ENCODE measurements at regions not wholly inside any gene's neighbourhood (a gene's known extent, or its start where the extent isn't known, plus 50 kb on each side); places are given as distances from the start of the nearest gene placed in this dataset.

- Histone ChIP-seq H3K4me1 (ENCODE audit: control insufficient read depth, insufficient read depth, low read length) (peaks cover 12% of the 10 kb centered on the region), H3K9me3 (ENCODE audit: control insufficient read depth, low read length) (no peaks in the 10 kb centered on the region), H3K27ac (ENCODE audit: low read length) (peak overlapping the region; percentile 90), H3K27me3 (ENCODE audit: control insufficient read depth, insufficient read depth) (no peaks in the 10 kb centered on the region), H3K4me3 (ENCODE audit: low read length) (no peak overlapping the region)
- ATAC-seq (peak; percentile 76 to 79), DNase-seq (peak in 2 of 3 donors; percentile 54 to 76)
- intact Hi-C loops (cut with DNase I) = no loop called here
- WGBS = 33% methylated on average over 5 of the region's 5 CpGs
Measured at GRCh38 chr9:570187-570586, 271.3 kb upstream of the DMRT1 start.

GRCh38 chr9:571066-571465 is 270.4 kb upstream of the DMRT1 start:
- ATAC-seq (peak; percentile 69 to 83), DNase-seq (no peak)
- Histone ChIP-seq H3K4me1 (ENCODE audit: control insufficient read depth, insufficient read depth, low read length) (peaks cover 12% of the 10 kb centered on the region), H3K27ac (ENCODE audit: low read length) (peak overlapping the region; percentile 99), H3K4me3 (ENCODE audit: low read length) (no peak overlapping the region), H3K9me3 (ENCODE audit: control insufficient read depth, low read length) (no peaks in the 10 kb centered on the region), H3K27me3 (ENCODE audit: control insufficient read depth, insufficient read depth) (no peaks in the 10 kb centered on the region)
- WGBS = 15% methylated on average over 3 of the region's 3 CpGs
- intact Hi-C loops (cut with DNase I) = no loop called here

- ATAC-seq (no peak), DNase-seq (no peak)
- no peaks in the 10 kb centered on the region for H3K9me3 ChIP-seq (ENCODE audit: control insufficient read depth, low read length)
- no peak overlapping the region for H3K4me3 ChIP-seq (ENCODE audit: low read length)
- WGBS = 88% methylated on average over 2 of the region's 2 CpGs
- peak overlapping the region; percentile 75 for H3K27ac ChIP-seq (ENCODE audit: low read length)
- H3K27me3 ChIP-seq (ENCODE audit: control insufficient read depth, insufficient read depth) = no peaks in the 10 kb centered on the region
- intact Hi-C loops (cut with DNase I) = no loop called here
- H3K4me1 ChIP-seq (ENCODE audit: control insufficient read depth, insufficient read depth, low read length) = peaks cover 14% of the 10 kb centered on the region
Measured at GRCh38 chr9:571741-572140, 269.8 kb upstream of the DMRT1 start.

- ATAC-seq (peak; percentile 32 to 44), DNase-seq (no peak)
Measured at GRCh38 chr9:573691-574410, 267.6 kb upstream of the DMRT1 start.

GRCh38 chr9:575139-575538 is 266.4 kb upstream of the DMRT1 start:
- intact Hi-C loops (cut with DNase I) = no loop called here
- Histone ChIP-seq H3K4me1 (ENCODE audit: control insufficient read depth, insufficient read depth, low read length) (peaks cover 9% of the 10 kb centered on the region), H3K9me3 (ENCODE audit: control insufficient read depth, low read length) (no peaks in the 10 kb centered on the region), H3K27ac (ENCODE audit: low read length) (peak overlapping the region; percentile 77), H3K4me3 (ENCODE audit: low read length) (no peak overlapping the region), H3K27me3 (ENCODE audit: control insufficient read depth, insufficient read depth) (no peaks in the 10 kb centered on the region)
- DNase-seq (no peak), ATAC-seq (peak; percentile 31 to 36)
- 56% methylated on average over 1 of the region's 1 CpG for WGBS

More at GRCh38 chr9:573691-574410, 267.6 kb upstream of the DMRT1 start:
- WGBS = 51% methylated on average over 10 of the region's 10 CpGs
- H3K27me3 ChIP-seq (ENCODE audit: control insufficient read depth, insufficient read depth) = no peaks in the 10 kb centered on the region
- H3K4me1 ChIP-seq (ENCODE audit: control insufficient read depth, insufficient read depth, low read length) = peaks cover 13% of the 10 kb centered on the region
- intact Hi-C loops (cut with DNase I) = no loop called here
- no peak overlapping the region for H3K4me3 ChIP-seq (ENCODE audit: low read length)
- H3K27ac ChIP-seq (ENCODE audit: low read length) = peak overlapping the region; percentile 96
- H3K9me3 ChIP-seq (ENCODE audit: control insufficient read depth, low read length) = no peaks in the 10 kb centered on the region

GRCh38 chr9:580652-581342 is 260.7 kb upstream of the DMRT1 start:
- intact Hi-C loops (cut with DNase I) = no loop called here
- 96% methylated on average over 39 of the region's 39 CpGs for WGBS
- Histone ChIP-seq H3K9me3 (ENCODE audit: control insufficient read depth, low read length) (no peaks in the 10 kb centered on the region), H3K27me3 (ENCODE audit: control insufficient read depth, insufficient read depth) (no peaks in the 10 kb centered on the region), H3K27ac (ENCODE audit: low read length) (no peak overlapping the region), H3K4me1 (ENCODE audit: control insufficient read depth, insufficient read depth, low read length) (peaks cover 2% of the 10 kb centered on the region), H3K4me3 (ENCODE audit: low read length) (no peak overlapping the region)
- DNase-seq (peak in 1 of 3 donors; percentile 49), ATAC-seq (peak; percentile 24 to 39)

- no peak overlapping the region for H3K4me3 ChIP-seq (ENCODE audit: low read length)
- intact Hi-C loops (cut with DNase I) = no loop called here
- WGBS = 82% methylated on average over 7 of the region's 7 CpGs
- H3K4me1 ChIP-seq (ENCODE audit: control insufficient read depth, insufficient read depth, low read length) = peaks cover 1% of the 10 kb centered on the region
- no peaks in the 10 kb centered on the region for H3K9me3 ChIP-seq (ENCODE audit: control insufficient read depth, low read length)
- ATAC-seq (peak in 1 of 2 donors; percentile 16), DNase-seq (no peak)
- no peak overlapping the region for H3K27ac ChIP-seq (ENCODE audit: low read length)
- H3K27me3 ChIP-seq (ENCODE audit: control insufficient read depth, insufficient read depth) = no peaks in the 10 kb centered on the region
Measured at GRCh38 chr9:581673-582497, 259.6 kb upstream of the DMRT1 start.

- intact Hi-C loops (cut with DNase I) = no loop called here
- ATAC-seq (no peak), DNase-seq (no peak)
- no peak overlapping the region for H3K4me3 ChIP-seq (ENCODE audit: low read length)
- H3K4me1 ChIP-seq (ENCODE audit: control insufficient read depth, insufficient read depth, low read length) = peaks cover 1% of the 10 kb centered on the region
- no peaks in the 10 kb centered on the region for H3K9me3 ChIP-seq (ENCODE audit: control insufficient read depth, low read length)
- H3K27me3 ChIP-seq (ENCODE audit: control insufficient read depth, insufficient read depth) = no peaks in the 10 kb centered on the region
- WGBS = 57% methylated on average over 3 of the region's 3 CpGs
- no peak overlapping the region for H3K27ac ChIP-seq (ENCODE audit: low read length)
Measured at GRCh38 chr9:582775-583174, 258.7 kb upstream of the DMRT1 start.

- 91% methylated on average over 2 of the region's 2 CpGs for WGBS
- Histone ChIP-seq H3K4me1 (ENCODE audit: control insufficient read depth, insufficient read depth, low read length) (peaks cover 14% of the 10 kb centered on the region), H3K27me3 (ENCODE audit: control insufficient read depth, insufficient read depth) (no peaks in the 10 kb centered on the region), H3K9me3 (ENCODE audit: control insufficient read depth, low read length) (no peaks in the 10 kb centered on the region), H3K27ac (ENCODE audit: low read length) (no peak overlapping the region), H3K4me3 (ENCODE audit: low read length) (no peak overlapping the region)
- no peak for ATAC-seq
- intact Hi-C loops (cut with DNase I) = no loop called here
- DNase-seq = no peak
Measured at GRCh38 chr9:587527-587926, 254.0 kb upstream of the DMRT1 start.

GRCh38 chr9:588981-589380 is 252.5 kb upstream of the DMRT1 start:
- 50% methylated on average over 3 of the region's 3 CpGs for WGBS
- no peak overlapping the region for H3K4me3 ChIP-seq (ENCODE audit: low read length)
- peaks cover 14% of the 10 kb centered on the region for H3K4me1 ChIP-seq (ENCODE audit: control insufficient read depth, insufficient read depth, low read length)
- DNase-seq (no peak), ATAC-seq (no peak)
- intact Hi-C loops (cut with DNase I) = no loop called here
- no peaks in the 10 kb centered on the region for H3K27me3 ChIP-seq (ENCODE audit: control insufficient read depth, insufficient read depth)
- peak overlapping the region; percentile 94 for H3K27ac ChIP-seq (ENCODE audit: low read length)
- H3K9me3 ChIP-seq (ENCODE audit: control insufficient read depth, low read length) = no peaks in the 10 kb centered on the region

GRCh38 chr9:589723-590122 is 251.8 kb upstream of the DMRT1 start:
- 0% methylated on average over 3 of the region's 3 CpGs for WGBS
- DNase-seq = peak in 1 of 3 donors; percentile 57
- H3K27ac ChIP-seq (ENCODE audit: low read length) = peak overlapping the region; percentile 94
- ATAC-seq = peak; percentile 85 to 91
- H3K9me3 ChIP-seq (ENCODE audit: control insufficient read depth, low read length) = no peaks in the 10 kb centered on the region
- intact Hi-C loops (cut with DNase I) = no loop called here
- peaks cover 14% of the 10 kb centered on the region for H3K4me1 ChIP-seq (ENCODE audit: control insufficient read depth, insufficient read depth, low read length)
- no peaks in the 10 kb centered on the region for H3K27me3 ChIP-seq (ENCODE audit: control insufficient read depth, insufficient read depth)
- H3K4me3 ChIP-seq (ENCODE audit: low read length) = no peak overlapping the region

Data from right cardiac atrium (tissue), 5 donors.